ENCODE measurements at regions not wholly inside any gene's neighbourhood (a gene's known extent, or its start where the extent isn't known, plus 50 kb on each side); places are given as distances from the start of the nearest gene placed in this dataset.

DNA sequence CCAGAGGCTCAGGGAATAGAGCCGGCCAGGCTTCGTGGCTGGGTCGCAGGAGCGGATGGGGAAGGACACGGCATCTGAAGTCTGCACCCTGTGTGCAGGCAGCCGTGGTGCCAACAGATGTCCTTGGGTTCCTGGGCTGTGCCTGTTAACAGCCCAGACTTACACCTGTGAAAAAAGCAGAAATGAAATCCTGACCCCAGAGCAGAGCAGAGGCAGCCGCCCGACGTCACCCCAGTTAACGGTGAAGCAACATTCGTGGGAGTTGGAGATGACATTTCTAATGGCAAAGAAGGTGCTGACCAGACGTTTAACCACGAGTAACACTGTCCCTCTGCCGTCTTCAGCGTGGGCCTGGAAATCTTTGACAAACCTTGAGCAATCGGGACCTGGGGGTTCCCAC lies 200.3 kb upstream of the DIO3 start:
- H3K79me2 ChIP-seq (replicated peaks; ENCODE audit: insufficient read depth) = no peaks in the 10 kb centered on the region
- H3K4me2 ChIP-seq = no peak overlapping the region
- DNase-seq (ENCODE audit: low spot score) (no peak), ATAC-seq (no peak)
- H3K36me3 ChIP-seq (ENCODE audit: insufficient read depth) = no peaks in the 10 kb centered on the region
- no peaks in the 10 kb centered on the region for H3K4me1 ChIP-seq (ENCODE audit: insufficient read depth)
- no peak overlapping the region for H2AFZ ChIP-seq
- no peak overlapping the region for H3K4me3 ChIP-seq
- Mint-ChIP-seq H3K9me3 (peaks cover 5% of the 10 kb centered on the region), H3K27me3 (ENCODE audit: insufficient read depth, low read depth, poor library complexity) (peaks cover 5% of the 10 kb centered on the region), H3K4me3 (no peak overlapping the region), H3K27ac (no peak overlapping the region), H3K36me3 (ENCODE audit: low read depth) (peaks cover 3% of the 10 kb centered on the region; the same call in 1 of the 3 replicates), H3K4me1 (peaks cover 4% of the 10 kb centered on the region; the same call in 2 of the 3 replicates)
- H3K9me2 ChIP-seq (ENCODE audit: insufficient read depth) = no peaks in the 10 kb centered on the region
- TF ChIP-seq ZNF331 (CRISPR knock-in tag; IDR thresholded peaks at IDR 0.05; ENCODE audit: low read depth) (no peak), EZH2 (IDR thresholded peaks at IDR 0.05; ENCODE audit: low read depth, unreplicated experiment) (no peak), NANOG (IDR thresholded peaks at IDR 0.05; ENCODE audit: borderline replicate concordance) (no peak), STAT1 (IDR thresholded peaks at IDR 0.05; ENCODE audit: unreplicated experiment) (no peak)
- TF ChIP-seq, protein P1, sequence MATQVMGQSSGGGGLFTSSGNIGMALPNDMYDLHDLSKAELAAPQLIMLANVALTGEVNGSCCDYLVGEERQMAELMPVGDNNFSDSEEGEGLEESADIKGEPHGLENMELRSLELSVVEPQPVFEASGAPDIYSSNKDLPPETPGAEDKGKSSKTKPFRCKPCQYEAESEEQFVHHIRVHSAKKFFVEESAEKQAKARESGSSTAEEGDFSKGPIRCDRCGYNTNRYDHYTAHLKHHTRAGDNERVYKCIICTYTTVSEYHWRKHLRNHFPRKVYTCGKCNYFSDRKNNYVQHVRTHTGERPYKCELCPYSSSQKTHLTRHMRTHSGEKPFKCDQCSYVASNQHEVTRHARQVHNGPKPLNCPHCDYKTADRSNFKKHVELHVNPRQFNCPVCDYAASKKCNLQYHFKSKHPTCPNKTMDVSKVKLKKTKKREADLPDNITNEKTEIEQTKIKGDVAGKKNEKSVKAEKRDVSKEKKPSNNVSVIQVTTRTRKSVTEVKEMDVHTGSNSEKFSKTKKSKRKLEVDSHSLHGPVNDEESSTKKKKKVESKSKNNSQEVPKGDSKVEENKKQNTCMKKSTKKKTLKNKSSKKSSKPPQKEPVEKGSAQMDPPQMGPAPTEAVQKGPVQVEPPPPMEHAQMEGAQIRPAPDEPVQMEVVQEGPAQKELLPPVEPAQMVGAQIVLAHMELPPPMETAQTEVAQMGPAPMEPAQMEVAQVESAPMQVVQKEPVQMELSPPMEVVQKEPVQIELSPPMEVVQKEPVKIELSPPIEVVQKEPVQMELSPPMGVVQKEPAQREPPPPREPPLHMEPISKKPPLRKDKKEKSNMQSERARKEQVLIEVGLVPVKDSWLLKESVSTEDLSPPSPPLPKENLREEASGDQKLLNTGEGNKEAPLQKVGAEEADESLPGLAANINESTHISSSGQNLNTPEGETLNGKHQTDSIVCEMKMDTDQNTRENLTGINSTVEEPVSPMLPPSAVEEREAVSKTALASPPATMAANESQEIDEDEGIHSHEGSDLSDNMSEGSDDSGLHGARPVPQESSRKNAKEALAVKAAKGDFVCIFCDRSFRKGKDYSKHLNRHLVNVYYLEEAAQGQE (IDR thresholded peaks at IDR 0.05; ENCODE audit: unreplicated experiment) = no peak
- no peaks in the 10 kb centered on the region for H3K27me3 ChIP-seq (ENCODE audit: insufficient read depth)
- H3K27ac ChIP-seq (ENCODE audit: low read depth) = no peak overlapping the region
- H3F3A ChIP-seq (replicated peaks; ENCODE audit: low read depth) = no peaks in the 10 kb centered on the region
- H4K20me1 ChIP-seq (replicated peaks; ENCODE audit: insufficient read depth) = no peaks in the 10 kb centered on the region

DNA sequence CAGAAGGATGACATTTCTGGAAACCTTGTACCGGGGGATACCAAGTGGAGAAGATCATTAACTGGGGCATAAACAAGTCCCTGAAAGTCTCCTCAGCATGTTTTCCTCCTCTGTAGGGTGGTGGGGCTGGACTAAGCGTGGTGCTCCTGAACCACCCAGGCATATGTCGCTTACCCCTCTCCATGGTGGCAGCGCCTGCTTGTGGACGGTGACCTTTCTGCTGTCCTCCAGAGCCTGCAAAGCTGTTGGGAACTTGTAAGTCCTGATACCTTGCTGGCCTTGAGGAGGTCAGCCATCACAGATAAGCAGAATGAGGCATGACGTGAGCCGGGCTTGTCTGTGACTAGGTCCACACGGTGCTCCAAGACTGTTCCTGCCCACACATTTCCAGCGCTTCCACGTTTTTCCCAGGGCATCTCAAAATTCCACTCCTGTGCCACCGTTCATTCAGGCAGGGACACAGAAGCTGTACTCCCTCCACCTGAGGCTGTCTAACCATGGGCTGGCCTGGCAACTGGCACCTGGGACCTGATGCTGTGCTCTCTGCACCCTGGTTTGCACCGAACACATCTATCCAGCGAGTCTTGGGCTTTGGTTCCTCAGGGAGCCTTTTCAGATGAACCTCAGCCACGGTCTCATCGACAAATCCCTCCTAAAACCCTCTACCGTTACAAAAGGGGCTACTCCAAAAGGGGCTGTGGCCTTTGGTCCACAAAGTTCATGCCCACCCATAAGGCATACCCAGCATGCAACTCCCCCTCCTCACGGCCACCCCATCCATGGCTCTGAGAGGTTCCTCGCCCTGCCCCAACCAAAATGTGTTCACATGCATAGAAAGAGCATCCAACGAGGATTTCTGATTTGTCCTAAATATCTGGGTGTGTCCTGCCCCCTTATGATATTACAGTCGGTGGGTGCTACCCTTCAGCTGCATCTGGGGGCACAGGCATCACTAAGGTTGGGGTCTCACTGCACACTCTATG lies 199.6 kb upstream of the DIO3 start:
- Mint-ChIP-seq H3K4me3 (no peak overlapping the region), H3K36me3 (ENCODE audit: low read depth) (peaks cover 3% of the 10 kb centered on the region; the same call in 1 of the 3 replicates), H3K9me3 (no peaks in the 10 kb centered on the region; the same call in 1 of the 3 replicates), H3K27ac (no peak overlapping the region), H3K27me3 (ENCODE audit: insufficient read depth, low read depth, poor library complexity) (peaks cover 5% of the 10 kb centered on the region), H3K4me1 (peaks cover 4% of the 10 kb centered on the region; the same call in 2 of the 3 replicates)
- Histone ChIP-seq H3K4me3 (no peak overlapping the region), H3K9me2 (ENCODE audit: insufficient read depth) (no peaks in the 10 kb centered on the region), H3K27ac (ENCODE audit: low read depth) (no peak overlapping the region), H2AFZ (no peak overlapping the region), H3F3A (replicated peaks; ENCODE audit: low read depth) (no peaks in the 10 kb centered on the region), H4K20me1 (replicated peaks; ENCODE audit: insufficient read depth) (no peaks in the 10 kb centered on the region), H3K36me3 (ENCODE audit: insufficient read depth) (no peaks in the 10 kb centered on the region), H3K79me2 (replicated peaks; ENCODE audit: insufficient read depth) (no peaks in the 10 kb centered on the region), H3K4me1 (ENCODE audit: insufficient read depth) (no peaks in the 10 kb centered on the region), H3K4me2 (no peak overlapping the region), H3K27me3 (ENCODE audit: insufficient read depth) (no peaks in the 10 kb centered on the region)
- DNase-seq (ENCODE audit: low spot score) (no peak), ATAC-seq (no peak)
- TF ChIP-seq, protein P2, sequence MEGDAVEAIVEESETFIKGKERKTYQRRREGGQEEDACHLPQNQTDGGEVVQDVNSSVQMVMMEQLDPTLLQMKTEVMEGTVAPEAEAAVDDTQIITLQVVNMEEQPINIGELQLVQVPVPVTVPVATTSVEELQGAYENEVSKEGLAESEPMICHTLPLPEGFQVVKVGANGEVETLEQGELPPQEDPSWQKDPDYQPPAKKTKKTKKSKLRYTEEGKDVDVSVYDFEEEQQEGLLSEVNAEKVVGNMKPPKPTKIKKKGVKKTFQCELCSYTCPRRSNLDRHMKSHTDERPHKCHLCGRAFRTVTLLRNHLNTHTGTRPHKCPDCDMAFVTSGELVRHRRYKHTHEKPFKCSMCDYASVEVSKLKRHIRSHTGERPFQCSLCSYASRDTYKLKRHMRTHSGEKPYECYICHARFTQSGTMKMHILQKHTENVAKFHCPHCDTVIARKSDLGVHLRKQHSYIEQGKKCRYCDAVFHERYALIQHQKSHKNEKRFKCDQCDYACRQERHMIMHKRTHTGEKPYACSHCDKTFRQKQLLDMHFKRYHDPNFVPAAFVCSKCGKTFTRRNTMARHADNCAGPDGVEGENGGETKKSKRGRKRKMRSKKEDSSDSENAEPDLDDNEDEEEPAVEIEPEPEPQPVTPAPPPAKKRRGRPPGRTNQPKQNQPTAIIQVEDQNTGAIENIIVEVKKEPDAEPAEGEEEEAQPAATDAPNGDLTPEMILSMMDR (conservative IDR thresholded peaks at IDR 0.05; ENCODE audit: low read depth in 2 of 2) = no peak
- TF ChIP-seq POLR2AphosphoS5 (IDR thresholded peaks at IDR 0.05; ENCODE audit: low read depth) (no peak), EZH2 (IDR thresholded peaks at IDR 0.05; ENCODE audit: low read depth, unreplicated experiment) (no peak), STAT1 (IDR thresholded peaks at IDR 0.05; ENCODE audit: unreplicated experiment) (no peak), EZH2phosphoT487 (IDR thresholded peaks at IDR 0.05; ENCODE audit: unreplicated experiment) (no peak), JUNB (IDR thresholded peaks at IDR 0.05; ENCODE audit: unreplicated experiment) (no peak), CREB1 (CRISPR knock-in tag; IDR thresholded peaks at IDR 0.05; ENCODE audit: low read depth) (no peak), ZNF114 (CRISPR knock-in tag; IDR thresholded peaks at IDR 0.05) (no peak)
